Neuronal stem cell (in vitro differentiated cells): ENCODE measurements at regions not wholly inside any gene's neighbourhood (a gene's known extent, or its start where the extent isn't known, plus 50 kb on each side); places are given as distances from the start of the nearest gene placed in this dataset.
"Not testable (repeated sequence)": the region's sequence is repeated elsewhere in the genome, so short reads cannot be mapped to it uniquely, and the experiment has no call there.

ENCODE experiments used
- DNase-seq: peaks from one replicate; pipeline ENCODE4 v3.0.0-alpha.2; 2013; ENCODE audit warnings: low spot score
- H2AFZ ChIP-seq: one replicate; pipeline ENCODE4 v1.6.1; 2013; ENCODE audit warnings: mild to moderate bottlenecking, low read length, inconsistent platforms
- H2AK5ac ChIP-seq: 2 replicates; pipeline ENCODE4 v1.6.1; 2013; ENCODE audit warnings: low read depth, mild to moderate bottlenecking, inconsistent platforms, low read length, moderate library complexity, mixed read lengths
- H2BK120ac ChIP-seq: 2 replicates; pipeline ENCODE4 v1.6.1; 2013; ENCODE audit warnings: low read depth, mild to moderate bottlenecking, inconsistent platforms, low read length, moderate library complexity, mixed read lengths
- H2BK12ac ChIP-seq: one replicate; pipeline ENCODE4 v1.6.1; 2013; ENCODE audit warnings: low read length, inconsistent platforms
- H2BK15ac ChIP-seq: 2 replicates; pipeline ENCODE4 v1.6.1; 2013; ENCODE audit warnings: mild to moderate bottlenecking, low read length, inconsistent platforms, mixed read lengths
- H2BK5ac ChIP-seq: one replicate; pipeline ENCODE4 v1.6.1; 2013; ENCODE audit warnings: inconsistent platforms, mild to moderate bottlenecking, low read length, moderate library complexity
- H3K14ac ChIP-seq: one replicate; pipeline ENCODE4 v1.6.1; 2013; ENCODE audit warnings: low read length, inconsistent platforms
- H3K18ac ChIP-seq: 2 replicates; pipeline ENCODE4 v1.6.1; 2013; ENCODE audit warnings: low read length, inconsistent platforms
- H3K23ac ChIP-seq: 2 replicates; pipeline ENCODE4 v1.6.1; 2013; ENCODE audit warnings: low read depth, mild to moderate bottlenecking, mixed read lengths, low read length, inconsistent platforms; ENCODE audit not compliant: poor library complexity
- H3K27ac ChIP-seq: replicated peaks from 3 replicates; pipeline ENCODE4 v1.5.1; 2013; ENCODE audit warnings: low read length, inconsistent platforms
- H3K27me3 ChIP-seq, 3 experiments: 2 replicates each; pipeline ENCODE4 v1.6.1; 2013; ENCODE audit warnings: low read length in 3 of 3, mild to moderate bottlenecking in 2 of 3, inconsistent platforms in 1 of 3, low read depth in 1 of 3, mixed read lengths in 1 of 3, moderate library complexity in 1 of 3; ENCODE audit not compliant: control insufficient read depth in 3 of 3, insufficient read depth in 3 of 3
- H3K36me3 ChIP-seq, 2 donors: replicated peaks in 1 of 2; 2 replicates each; pipeline ENCODE4 v1.6.1; 2013; ENCODE audit warnings: low read length in 2 of 2; ENCODE audit not compliant: control insufficient read depth in 2 of 2, insufficient read depth in 2 of 2
- H3K4ac ChIP-seq: 2 replicates; pipeline ENCODE4 v1.6.1; 2013; ENCODE audit warnings: inconsistent platforms, mild to moderate bottlenecking, low read length, moderate library complexity
- H3K4me1 ChIP-seq, 2 donors: 1 replicate in 1 of 2; 2 replicates in 1 of 2; pipeline ENCODE4 v1.6.1; 2013; ENCODE audit warnings: low read length in 2 of 2, low read depth in 1 of 2; ENCODE audit not compliant: control insufficient read depth in 2 of 2, insufficient read depth in 1 of 2
- H3K4me2 ChIP-seq: one replicate; pipeline ENCODE4 v1.6.1; 2013; ENCODE audit warnings: mild to moderate bottlenecking, low read length, inconsistent platforms; ENCODE audit not compliant: insufficient read depth, poor library complexity, severe bottlenecking
- H3K4me3 ChIP-seq, 2 donors: 2 replicates each; pipeline ENCODE4 v1.5.1; 2013; ENCODE audit warnings: low read length in 2 of 2, mild to moderate bottlenecking in 2 of 2, inconsistent platforms in 1 of 2, moderate library complexity in 1 of 2
- H3K79me1 ChIP-seq: one replicate; pipeline ENCODE4 v1.6.1; 2013; ENCODE audit warnings: low read depth, mild to moderate bottlenecking, inconsistent platforms, low read length, moderate library complexity
- H3K9ac ChIP-seq: one replicate; pipeline ENCODE4 v1.6.1; 2013; ENCODE audit warnings: mild to moderate bottlenecking, low read depth, low read length, inconsistent platforms; ENCODE audit not compliant: poor library complexity
- H3K9me3 ChIP-seq, 2 donors: replicated peaks in 1 of 2; 2 replicates each; pipeline versions ENCODE3 to v1.6.1; 2013; ENCODE audit warnings: low read length in 2 of 2, mild to moderate bottlenecking in 2 of 2, inconsistent platforms in 1 of 2, low read depth in 1 of 2, mixed read lengths in 1 of 2, moderate library complexity in 1 of 2; ENCODE audit not compliant: control insufficient read depth in 2 of 2, insufficient read depth in 1 of 2
- H4K8ac ChIP-seq: one replicate; pipeline ENCODE4 v1.6.1; 2013; ENCODE audit warnings: low read depth, mild to moderate bottlenecking, inconsistent platforms, low read length, moderate library complexity
- H4K91ac ChIP-seq: one replicate; pipeline ENCODE4 v1.6.1; 2013; ENCODE audit warnings: low read length, low read depth, mild to moderate bottlenecking, inconsistent platforms; ENCODE audit not compliant: poor library complexity
- WGBS, 2 donors: extraction: QIAGEN DNeasy Blood & Tissue Kit; methylation state at CpG; one replicate each; pipeline ENCODE4 v1.1.7; 2013; ENCODE audit warnings: missing lambda C conversion rate in 2 of 2, mixed read lengths in 1 of 2; ENCODE audit not compliant: insufficient read length in 2 of 2, insufficient replicate concordance in 1 of 2; ENCODE audit errors: extremely low coverage in 2 of 2; 5-methylcytosine and 5-hydroxymethylcytosine counted together

DNA sequence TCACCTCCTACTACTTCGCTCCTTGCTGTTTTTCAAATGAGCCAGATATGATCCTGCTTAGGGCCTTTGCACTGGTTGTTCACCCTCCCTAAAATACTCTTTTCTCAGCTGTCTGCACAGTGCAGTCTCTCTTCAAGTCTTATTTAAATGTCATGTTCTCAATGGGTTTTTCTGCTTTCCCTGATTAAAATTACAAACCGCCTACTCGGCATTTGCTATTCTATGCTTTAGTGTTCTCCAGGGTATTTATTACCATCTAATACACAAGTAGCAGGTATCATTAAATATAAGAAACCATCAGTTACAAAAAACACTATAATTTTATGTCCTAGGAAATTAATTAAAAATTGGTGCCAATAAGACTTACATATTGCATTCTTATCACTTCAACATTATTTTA lies 108.0 kb upstream of the TMTC1 start:
- Histone ChIP-seq H3K4me3 (no peak overlapping the region), H3K4me2 (no peak overlapping the region), H2BK120ac (no peak overlapping the region), H2BK15ac (no peak overlapping the region), H3K4me1 (peaks cover 0 to 3% of the 10 kb centered on the region in 2 donors), H3K18ac (no peak overlapping the region), H3K14ac (no peak overlapping the region), H3K4ac (no peak overlapping the region), H3K79me1 (no peaks in the 10 kb centered on the region), H2BK12ac (no peak overlapping the region), H3K9ac (no peak overlapping the region), H4K8ac (no peak overlapping the region), H4K91ac (no peak overlapping the region), H2AK5ac (no peak overlapping the region), H3K23ac (no peak overlapping the region), H3K36me3 (no peaks in the 10 kb centered on the region), H2AFZ (no peak overlapping the region), H2BK5ac (no peak overlapping the region), H3K9me3 (peaks cover 0 to 3% of the 10 kb centered on the region in 2 donors), H3K27me3 (no peaks in the 10 kb centered on the region), H3K27ac (no peak overlapping the region)
- no CpG with 5 or more reads among the region's 3 CpGs for WGBS, 2 donors
- DNase-seq, result no peak

DNA sequence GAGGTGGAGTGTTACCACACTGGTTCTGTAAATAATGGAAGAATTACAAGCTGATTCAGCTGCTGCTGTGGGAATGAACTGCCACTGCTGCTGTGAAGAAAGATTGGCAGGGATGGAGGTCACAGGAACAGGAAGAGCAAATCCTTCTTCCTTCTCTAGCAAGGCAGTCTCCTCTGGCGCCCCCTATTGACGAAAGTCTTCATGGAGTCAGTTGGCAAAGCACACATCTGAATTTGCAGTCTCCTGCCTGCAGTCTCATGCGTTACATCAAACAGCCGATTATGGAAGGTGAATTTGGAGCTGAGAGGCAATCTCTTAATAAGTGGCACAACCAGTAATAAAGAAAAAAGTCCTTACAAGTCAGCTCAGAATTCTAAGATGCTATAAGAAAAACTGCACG lies 106.0 kb upstream of the TMTC1 start:
- no peak overlapping the region for H3K4me2 ChIP-seq
- H2BK5ac ChIP-seq, result no peak overlapping the region
- no peak overlapping the region for H2BK120ac ChIP-seq
- H3K4me3 ChIP-seq, result no peak overlapping the region
- DNase-seq, result peak; percentile 49
- peak overlapping the region; percentile 66 for H2AFZ ChIP-seq
- H3K36me3 ChIP-seq, result no peaks in the 10 kb centered on the region
- no peak overlapping the region for H3K14ac ChIP-seq
- H4K8ac ChIP-seq, result no peak overlapping the region
- H2BK12ac ChIP-seq, result no peak overlapping the region
- no peaks in the 10 kb centered on the region for H3K27me3 ChIP-seq
- H2BK15ac ChIP-seq, result no peak overlapping the region
- no peak overlapping the region for H3K18ac ChIP-seq
- H3K27ac ChIP-seq, result no peak overlapping the region
- no peak overlapping the region for H4K91ac ChIP-seq
- H2AK5ac ChIP-seq, result no peak overlapping the region
- H3K4me1 ChIP-seq, result peaks cover 0 to 6% of the 10 kb centered on the region in 2 donors
- no CpG with 5 or more reads among the region's 5 CpGs for WGBS, 2 donors
- H3K4ac ChIP-seq, result no peak overlapping the region
- H3K9me3 ChIP-seq, result peaks cover 0 to 11% of the 10 kb centered on the region in 2 donors
- H3K79me1 ChIP-seq, result no peaks in the 10 kb centered on the region
- H3K23ac ChIP-seq, result no peak overlapping the region
- H3K9ac ChIP-seq, result no peak overlapping the region

DNA sequence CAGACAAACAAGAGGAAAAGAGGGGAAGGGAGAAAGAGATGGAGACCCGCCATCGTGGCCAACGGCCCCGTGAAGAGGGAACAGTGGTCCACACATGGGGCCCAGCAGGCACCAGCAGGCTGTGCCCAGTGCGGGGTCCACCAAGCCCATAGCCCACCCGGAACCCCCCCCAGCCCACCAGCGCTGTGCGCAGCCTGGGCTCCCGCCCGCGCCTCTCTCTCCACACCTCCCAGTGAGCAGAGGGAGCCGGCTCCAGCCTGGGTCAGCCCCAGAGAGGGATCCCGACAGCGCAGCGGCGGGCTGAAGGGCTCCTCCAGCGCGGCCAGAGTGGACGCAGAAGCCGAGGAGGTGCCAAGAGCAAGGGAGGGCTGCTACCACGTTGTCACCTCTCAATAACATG lies 105.0 kb upstream of the TMTC1 start:
- H3K4me1 ChIP-seq, result peaks cover 0 to 14% of the 10 kb centered on the region in 2 donors

DNA sequence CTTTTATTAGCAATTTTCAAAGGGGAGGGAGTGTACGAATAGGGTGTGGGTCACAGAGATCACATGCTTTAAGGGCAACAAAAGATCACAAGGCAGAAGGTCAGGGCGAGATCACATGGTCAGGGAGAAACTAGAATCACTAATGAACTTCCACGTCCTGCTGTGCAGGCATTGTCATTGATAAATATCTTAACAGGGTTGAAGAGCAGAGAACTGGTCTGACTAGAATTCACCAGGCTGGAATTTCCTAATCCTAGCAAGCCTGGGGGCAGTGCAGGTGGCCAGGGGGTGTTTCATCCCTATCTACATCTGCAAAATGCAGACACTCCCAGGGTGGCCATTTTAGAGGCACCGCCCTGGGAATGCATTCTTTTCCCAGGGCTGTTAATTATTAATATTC lies 101.2 kb upstream of the TMTC1 start:
- H3K14ac ChIP-seq, H2BK5ac ChIP-seq, H3K79me1 ChIP-seq, H3K18ac ChIP-seq, H2BK120ac ChIP-seq, H4K91ac ChIP-seq, H3K27me3 ChIP-seq, H3K4me3 ChIP-seq, H3K27ac ChIP-seq, H3K36me3 ChIP-seq, H3K9ac ChIP-seq, DNase-seq, H2AK5ac ChIP-seq, H3K4me2 ChIP-seq, H4K8ac ChIP-seq, H3K23ac ChIP-seq, H2AFZ ChIP-seq, H3K4ac ChIP-seq, H2BK15ac ChIP-seq, H2BK12ac ChIP-seq: not testable (repeated sequence)
- peaks cover 1 to 11% of the 10 kb centered on the region in 2 donors for H3K9me3 ChIP-seq
- peaks cover 0 to 19% of the 10 kb centered on the region in 2 donors for H3K4me1 ChIP-seq
- no CpG with 5 or more reads among the region's 4 CpGs for WGBS, 2 donors

More for the DNA sequence above, 105.0 kb upstream of the TMTC1 start:
- no peak overlapping the region for H2AK5ac ChIP-seq
- H3K9ac ChIP-seq, result no peak overlapping the region
- no peak overlapping the region for H3K4me2 ChIP-seq
- H4K91ac ChIP-seq, result no peak overlapping the region
- no peaks in the 10 kb centered on the region for H3K79me1 ChIP-seq
- H2BK15ac ChIP-seq, result no peak overlapping the region
- peak overlapping the region; percentile 31 for H3K18ac ChIP-seq
- H3K27ac ChIP-seq, result no peak overlapping the region
- no peak overlapping the region for H4K8ac ChIP-seq
- no peaks in the 10 kb centered on the region for H3K36me3 ChIP-seq
- H3K14ac ChIP-seq, result no peak overlapping the region
- no peak for DNase-seq
- H3K27me3 ChIP-seq, result no peaks in the 10 kb centered on the region
- H3K23ac ChIP-seq, result no peak overlapping the region
- H3K4ac ChIP-seq, result no peak overlapping the region
- no peak overlapping the region for H2AFZ ChIP-seq
- H3K9me3 ChIP-seq, result peaks cover under 1 to 11% of the 10 kb centered on the region in 2 donors
- peak overlapping the region; percentile 68 for H2BK5ac ChIP-seq
- H3K4me3 ChIP-seq, result no peak overlapping the region
- WGBS, 2 donors, result no CpG with 5 or more reads among the region's 21 CpGs
- no peak overlapping the region for H2BK12ac ChIP-seq
- no peak overlapping the region for H2BK120ac ChIP-seq
